GM03348 (cell line): ENCODE measurements at regions not wholly inside any gene's neighbourhood (a gene's known extent, or its start where the extent isn't known, plus 50 kb on each side); places are given as distances from the start of the nearest gene placed in this dataset.
"Not testable (repeated sequence)": the region's sequence is repeated elsewhere in the genome, so short reads cannot be mapped to it uniquely, and the experiment has no call there.

Source experiments
- DNase-seq: peaks from one replicate; pipeline ENCODE4 v3.0.0; 2012; ENCODE audit warnings: low spot score

GRCh38 chr4:14920237-14920636 is 82.0 kb upstream of the CPEB2 start:
- DNase-seq, result no peak

- DNase-seq, result no peak
Measured at GRCh38 chr4:14920759-14921320, 81.4 kb upstream of the CPEB2 start.

- not testable (repeated sequence) for DNase-seq
Measured at GRCh38 chr4:14921781-14922180, 80.5 kb upstream of the CPEB2 start.

GRCh38 chr4:14924076-14924811 is 78.0 kb upstream of the CPEB2 start:
- no peak for DNase-seq

- DNase-seq, result no peak
Measured at GRCh38 chr4:14924812-14925344, 77.4 kb upstream of the CPEB2 start.

- no peak for DNase-seq
Measured at GRCh38 chr4:14925471-14925870, 76.8 kb upstream of the CPEB2 start.

GRCh38 chr4:14926368-14926767 is 75.9 kb upstream of the CPEB2 start:
- DNase-seq, result no peak

GRCh38 chr4:14928035-14928434 is 74.2 kb upstream of the CPEB2 start:
- DNase-seq, result no peak

- DNase-seq, result no peak
Measured at GRCh38 chr4:14929669-14930068, 72.6 kb upstream of the CPEB2 start.

- DNase-seq, result no peak
Measured at GRCh38 chr4:14934704-14935390, 67.4 kb upstream of the CPEB2 start.

GRCh38 chr4:14943749-14944148 is 58.5 kb upstream of the CPEB2 start:
- no peak for DNase-seq

GRCh38 chr4:14952352-14952751 is 49.9 kb upstream of the CPEB2 start:
- no peak for DNase-seq
